OCI-LY3 (cell line): ENCODE measurements at regions not wholly inside any gene's neighbourhood (a gene's known extent, or its start where the extent isn't known, plus 50 kb on each side); places are given as distances from the start of the nearest gene placed in this dataset.

Experiments
- EZH2phosphoT487 ChIP-seq: fragments of 200-600 bp; shearing (Covaris generic); IDR thresholded peaks from 2 replicates; pipeline ENCODE4 v1.6.1; 2018; ENCODE audit warnings: antibody characterized with exemption, mixed run types, low read depth
- TF ChIP-seq, protein P1 (sequence below): fragments of 200-600, 300-600 bp; sonication (generic); IDR thresholded peaks from 2 replicates; pipeline ENCODE4 v1.5.1; 2014; ENCODE audit warnings: antibody characterized with exemption, low read length, low read depth

DNA sequence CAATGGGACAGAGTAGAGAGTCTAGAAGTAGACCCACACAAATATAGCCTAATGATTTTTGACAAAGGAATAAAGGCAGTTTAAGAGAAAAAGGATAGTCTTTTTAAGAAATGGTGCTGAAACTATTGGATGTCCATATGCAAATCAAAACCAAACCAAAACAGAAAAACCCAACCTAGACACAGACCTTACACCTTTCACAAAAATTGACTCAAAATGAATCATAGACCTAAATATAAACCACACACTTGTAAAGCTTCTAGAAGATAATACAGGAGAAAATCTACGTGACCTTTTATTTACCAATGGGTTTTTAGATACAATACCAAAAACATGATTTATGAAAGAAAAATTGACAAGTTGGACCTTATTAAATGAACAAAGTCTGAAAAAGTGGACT lies 66.4 kb upstream of the MPHOSPH6 start:
- TF ChIP-seq, protein P1, sequence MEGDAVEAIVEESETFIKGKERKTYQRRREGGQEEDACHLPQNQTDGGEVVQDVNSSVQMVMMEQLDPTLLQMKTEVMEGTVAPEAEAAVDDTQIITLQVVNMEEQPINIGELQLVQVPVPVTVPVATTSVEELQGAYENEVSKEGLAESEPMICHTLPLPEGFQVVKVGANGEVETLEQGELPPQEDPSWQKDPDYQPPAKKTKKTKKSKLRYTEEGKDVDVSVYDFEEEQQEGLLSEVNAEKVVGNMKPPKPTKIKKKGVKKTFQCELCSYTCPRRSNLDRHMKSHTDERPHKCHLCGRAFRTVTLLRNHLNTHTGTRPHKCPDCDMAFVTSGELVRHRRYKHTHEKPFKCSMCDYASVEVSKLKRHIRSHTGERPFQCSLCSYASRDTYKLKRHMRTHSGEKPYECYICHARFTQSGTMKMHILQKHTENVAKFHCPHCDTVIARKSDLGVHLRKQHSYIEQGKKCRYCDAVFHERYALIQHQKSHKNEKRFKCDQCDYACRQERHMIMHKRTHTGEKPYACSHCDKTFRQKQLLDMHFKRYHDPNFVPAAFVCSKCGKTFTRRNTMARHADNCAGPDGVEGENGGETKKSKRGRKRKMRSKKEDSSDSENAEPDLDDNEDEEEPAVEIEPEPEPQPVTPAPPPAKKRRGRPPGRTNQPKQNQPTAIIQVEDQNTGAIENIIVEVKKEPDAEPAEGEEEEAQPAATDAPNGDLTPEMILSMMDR, result no peak
- no peak for TF ChIP-seq EZH2phosphoT487
